Tibial artery (tissue), 4 donors: ENCODE measurements at regions not wholly inside any gene's neighbourhood (a gene's known extent, or its start where the extent isn't known, plus 50 kb on each side); places are given as distances from the start of the nearest gene placed in this dataset.

Experiments
- DNase-seq, 2 donors: peaks; one replicate each; pipeline ENCODE4 v3.0.0-alpha.2; 2019
- H3K27ac ChIP-seq, 2 donors: fragments of 200-600 bp; sonication (generic) in 1 of 2; 1 replicate in 1 of 2; 2 replicates in 1 of 2; pipeline ENCODE4 v1.5.1; 2018 to 2019; ENCODE audit warnings: mild to moderate bottlenecking in 1 of 2
- H3K27me3 ChIP-seq, 2 donors: fragments of 200-600 bp; sonication (generic) in 1 of 2; one replicate each; pipeline versions ENCODE4 v1.5.1 to v1.6.0; 2016 to 2019
- H3K36me3 ChIP-seq, 3 donors: fragments of 200-600 bp; sonication (generic) in 2 of 3; one replicate each; pipeline ENCODE4 v1.5.1; 2016 to 2019; ENCODE audit warnings: mild to moderate bottlenecking in 2 of 3
- H3K4me1 ChIP-seq, 4 donors: fragments of 200-600 bp; sonication (generic) in 2 of 4; 1 replicate in 3 of 4; 2 replicates in 1 of 4; pipeline ENCODE4 v1.5.1; 2016 to 2019
- H3K4me3 ChIP-seq, 2 donors: fragments of 200-600 bp; sonication (generic) in 1 of 2; 1 replicate in 1 of 2; 2 replicates in 1 of 2; pipeline ENCODE4 v1.5.1; 2018 to 2019; ENCODE audit warnings: mild to moderate bottlenecking in 2 of 2
- H3K9me3 ChIP-seq, 3 donors: fragments of 200-600 bp; sonication (generic) in 1 of 3; one replicate each; pipeline ENCODE4 v1.5.1; 2016 to 2019
- CTCF ChIP-seq, 2 experiments: fragments of 200-600 bp in 1 of 2; fragments of 450-650 bp in 1 of 2; IDR thresholded peaks; one replicate each; pipeline ENCODE4 v1.5.1; 2017 to 2019; ENCODE audit warnings: antibody characterized with exemption in 2 of 2, mild to moderate bottlenecking in 1 of 2, moderate library complexity in 1 of 2
- intact Hi-C: fragments of 100-400 bp; cut with DNase I; formaldehyde crosslinking; loops from one replicate; pipeline ENCODE4 v1.15.0; 2023; ENCODE audit warnings: low total_unique reads

GRCh38 chr10:21311426-21311825 lies 214.1 kb downstream of the SKIDA1 start:
- intact Hi-C loops: no loop called here
- no peak overlapping the region for H3K27ac ChIP-seq

GRCh38 chr10:21309427-21309826 lies 216.1 kb downstream of the SKIDA1 start:
- TF ChIP-seq CTCF (IDR thresholded peaks at IDR 0.05): no peak
- Histone ChIP-seq H3K27me3 (no peaks in the 10 kb centered on the region), H3K36me3 (no peaks in the 10 kb centered on the region), H3K27ac (no peak overlapping the region), H3K9me3 (no peaks in the 10 kb centered on the region), H3K4me3 (no peak overlapping the region), H3K4me1 (peaks cover 0 to 3% (median 1%) of the 10 kb centered on the region in 4 donors)
- no peak for DNase-seq
- intact Hi-C loops: no loop called here

More at GRCh38 chr10:21311426-21311825, 214.1 kb downstream of the SKIDA1 start:
- no peaks in the 10 kb centered on the region for H3K27me3 ChIP-seq
- TF ChIP-seq CTCF (IDR thresholded peaks at IDR 0.05): no peak
- H3K4me3 ChIP-seq: no peak overlapping the region
- no peak for DNase-seq
- H3K36me3 ChIP-seq: no peaks in the 10 kb centered on the region
- no peaks in the 10 kb centered on the region for H3K9me3 ChIP-seq
- H3K4me1 ChIP-seq: peaks cover 0 to 21% (median 17%) of the 10 kb centered on the region in 4 donors

- no peak for TF ChIP-seq CTCF (IDR thresholded peaks at IDR 0.05)
- Histone ChIP-seq H3K27me3 (no peaks in the 10 kb centered on the region), H3K4me1 (no peaks in the 10 kb centered on the region), H3K27ac (no peak overlapping the region), H3K9me3 (no peaks in the 10 kb centered on the region), H3K36me3 (no peaks in the 10 kb centered on the region), H3K4me3 (no peak overlapping the region)
- intact Hi-C loops: no loop called here
- no peak for DNase-seq
Observed at GRCh38 chr10:21308946-21309345, 216.5 kb downstream of the SKIDA1 start.

GRCh38 chr10:21308018-21308417 lies 217.5 kb downstream of the SKIDA1 start:
- Histone ChIP-seq H3K36me3 (no peaks in the 10 kb centered on the region), H3K27me3 (no peaks in the 10 kb centered on the region), H3K27ac (no peak overlapping the region), H3K4me1 (no peaks in the 10 kb centered on the region), H3K4me3 (no peak overlapping the region), H3K9me3 (no peaks in the 10 kb centered on the region)
- DNase-seq: no peak
- intact Hi-C loops: no loop called here
- TF ChIP-seq CTCF (IDR thresholded peaks at IDR 0.05): no peak

GRCh38 chr10:21304608-21305007 lies 220.9 kb downstream of the SKIDA1 start:
- intact Hi-C loops: no loop called here
- TF ChIP-seq CTCF (IDR thresholded peaks at IDR 0.05): no peak
- no peak overlapping the region for H3K27ac ChIP-seq
- H3K4me3 ChIP-seq: no peak overlapping the region
- H3K27me3 ChIP-seq: no peaks in the 10 kb centered on the region
- no peaks in the 10 kb centered on the region for H3K9me3 ChIP-seq
- DNase-seq: no peak
- H3K36me3 ChIP-seq: no peaks in the 10 kb centered on the region
- no peaks in the 10 kb centered on the region for H3K4me1 ChIP-seq

GRCh38 chr10:21304198-21304597 lies 221.3 kb downstream of the SKIDA1 start:
- Histone ChIP-seq H3K27me3 (no peaks in the 10 kb centered on the region), H3K36me3 (no peaks in the 10 kb centered on the region), H3K4me1 (no peaks in the 10 kb centered on the region), H3K27ac (no peak overlapping the region), H3K9me3 (no peaks in the 10 kb centered on the region), H3K4me3 (no peak overlapping the region)
- no peak for DNase-seq
- intact Hi-C loops: no loop called here
- no peak for TF ChIP-seq CTCF (IDR thresholded peaks at IDR 0.05)
